Smooth muscle cell of the brain vasculature (primary cell): ENCODE measurements at regions not wholly inside any gene's neighbourhood (a gene's known extent, or its start where the extent isn't known, plus 50 kb on each side); places are given as distances from the start of the nearest gene placed in this dataset.
"Not testable (repeated sequence)": the region's sequence is repeated elsewhere in the genome, so short reads cannot be mapped to it uniquely, and the experiment has no call there.

ENCODE experiments used
- DNase-seq: peaks from one replicate; pipeline ENCODE4 v3.0.0-alpha.2; 2012; ENCODE audit warnings: low read depth, low spot score

- not testable (repeated sequence) for DNase-seq
These were observed 267.9 kb downstream of the INHBA start for GRCh38 chr7:41435020-41435419.

- DNase-seq: no peak
These were observed 271.2 kb downstream of the INHBA start for GRCh38 chr7:41431671-41432070.

- no peak for DNase-seq
These were observed 274.5 kb downstream of the INHBA start for GRCh38 chr7:41428381-41428780.

GRCh38 chr7:41425926-41426325 lies 277.0 kb downstream of the INHBA start:
- peak; percentile 15 for DNase-seq

- DNase-seq: no peak
These were observed 281.8 kb downstream of the INHBA start for GRCh38 chr7:41421056-41421455.

- no peak for DNase-seq
These were observed 282.5 kb downstream of the INHBA start for GRCh38 chr7:41420421-41420820.

- DNase-seq: no peak
These were observed 284.6 kb downstream of the INHBA start for GRCh38 chr7:41418337-41418736.

- DNase-seq: no peak
These were observed 286.7 kb downstream of the INHBA start for GRCh38 chr7:41416208-41416595.

- DNase-seq: no peak
These were observed 287.3 kb downstream of the INHBA start for GRCh38 chr7:41415471-41416207.

- no peak for DNase-seq
These were observed 287.8 kb downstream of the INHBA start for GRCh38 chr7:41415051-41415450.

- DNase-seq: no peak
These were observed 298.4 kb downstream of the INHBA start for GRCh38 chr7:41404375-41405074.

GRCh38 chr7:41403291-41403690 lies 299.6 kb downstream of the INHBA start:
- DNase-seq: no peak

- DNase-seq: no peak
These were observed 301.1 kb downstream of the INHBA start for GRCh38 chr7:41401833-41402232.

GRCh38 chr7:41399171-41399570 lies 303.7 kb downstream of the INHBA start:
- DNase-seq: no peak

- no peak for DNase-seq
These were observed 311.1 kb downstream of the INHBA start for GRCh38 chr7:41391818-41392217.

- DNase-seq: not testable (repeated sequence)
These were observed 314.0 kb downstream of the INHBA start for GRCh38 chr7:41388933-41389332.

GRCh38 chr7:41385996-41386395 lies 316.9 kb downstream of the INHBA start:
- DNase-seq: no peak

- no peak for DNase-seq
These were observed 318.5 kb downstream of the INHBA start for GRCh38 chr7:41384418-41384817.

GRCh38 chr7:41383596-41383995 lies 319.3 kb downstream of the INHBA start:
- DNase-seq: no peak

GRCh38 chr7:41378156-41378555 lies 324.7 kb downstream of the INHBA start:
- DNase-seq: no peak

GRCh38 chr7:41375582-41375981 lies 327.3 kb downstream of the INHBA start:
- no peak for DNase-seq

GRCh38 chr7:41374150-41374848 lies 328.6 kb downstream of the INHBA start:
- no peak for DNase-seq
